ENCODE measurements at regions not wholly inside any gene's neighbourhood (a gene's known extent, or its start where the extent isn't known, plus 50 kb on each side); places are given as distances from the start of the nearest gene placed in this dataset.

- DNase-seq (ENCODE audit: low read depth): no peak
- TF ChIP-seq, protein P1, sequence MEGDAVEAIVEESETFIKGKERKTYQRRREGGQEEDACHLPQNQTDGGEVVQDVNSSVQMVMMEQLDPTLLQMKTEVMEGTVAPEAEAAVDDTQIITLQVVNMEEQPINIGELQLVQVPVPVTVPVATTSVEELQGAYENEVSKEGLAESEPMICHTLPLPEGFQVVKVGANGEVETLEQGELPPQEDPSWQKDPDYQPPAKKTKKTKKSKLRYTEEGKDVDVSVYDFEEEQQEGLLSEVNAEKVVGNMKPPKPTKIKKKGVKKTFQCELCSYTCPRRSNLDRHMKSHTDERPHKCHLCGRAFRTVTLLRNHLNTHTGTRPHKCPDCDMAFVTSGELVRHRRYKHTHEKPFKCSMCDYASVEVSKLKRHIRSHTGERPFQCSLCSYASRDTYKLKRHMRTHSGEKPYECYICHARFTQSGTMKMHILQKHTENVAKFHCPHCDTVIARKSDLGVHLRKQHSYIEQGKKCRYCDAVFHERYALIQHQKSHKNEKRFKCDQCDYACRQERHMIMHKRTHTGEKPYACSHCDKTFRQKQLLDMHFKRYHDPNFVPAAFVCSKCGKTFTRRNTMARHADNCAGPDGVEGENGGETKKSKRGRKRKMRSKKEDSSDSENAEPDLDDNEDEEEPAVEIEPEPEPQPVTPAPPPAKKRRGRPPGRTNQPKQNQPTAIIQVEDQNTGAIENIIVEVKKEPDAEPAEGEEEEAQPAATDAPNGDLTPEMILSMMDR (IDR thresholded peaks at IDR 0.05; ENCODE audit: control insufficient read depth, extremely low read depth, insufficient read depth): no peak
- no peak overlapping the region for H3K4me3 ChIP-seq (ENCODE audit: low read depth, low read length)
Measured at GRCh38 chr17:54270499-54270898, 447.8 kb downstream of the KIF2B start.

DNA sequence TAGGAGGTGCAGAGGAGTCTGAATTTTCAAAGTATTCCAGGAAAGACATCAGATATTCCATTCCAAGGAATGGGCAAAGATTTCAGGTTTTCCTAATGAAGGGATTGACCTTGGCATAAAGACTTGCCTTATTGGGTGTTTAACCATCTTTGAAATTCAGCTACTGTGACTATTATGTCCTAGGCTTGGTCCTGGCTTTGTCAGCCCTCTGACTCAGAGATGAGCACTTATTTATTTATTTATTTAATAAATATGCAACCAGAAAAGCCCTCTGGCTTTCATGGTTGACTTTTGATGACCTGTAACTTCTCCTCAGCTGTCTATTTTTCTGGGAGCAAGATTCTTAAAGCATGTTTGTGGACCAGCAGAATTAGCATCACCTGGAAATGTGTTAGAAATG, 455.1 kb downstream of the KIF2B start:
- TF ChIP-seq, protein P1 (IDR thresholded peaks at IDR 0.05; ENCODE audit: control insufficient read depth, extremely low read depth, insufficient read depth): no peak
- H3K4me3 ChIP-seq (ENCODE audit: low read depth, low read length): no peak overlapping the region
- DNase-seq (ENCODE audit: low read depth): no peak

GRCh38 chr17:54280741-54281140, 458.0 kb downstream of the KIF2B start:
- no peak for DNase-seq (ENCODE audit: low read depth)
- no peak overlapping the region for H3K4me3 ChIP-seq (ENCODE audit: low read depth, low read length)
- TF ChIP-seq, protein P1 (IDR thresholded peaks at IDR 0.05; ENCODE audit: control insufficient read depth, extremely low read depth, insufficient read depth): no peak

- no peak overlapping the region for H3K4me3 ChIP-seq (ENCODE audit: low read depth, low read length)
- DNase-seq (ENCODE audit: low read depth): no peak
- TF ChIP-seq, protein P1 (IDR thresholded peaks at IDR 0.05; ENCODE audit: control insufficient read depth, extremely low read depth, insufficient read depth): no peak
Measured at GRCh38 chr17:54282886-54283285, 460.2 kb downstream of the KIF2B start.

- DNase-seq (ENCODE audit: low read depth): no peak
- no peak overlapping the region for H3K4me3 ChIP-seq (ENCODE audit: low read depth, low read length)
- TF ChIP-seq, protein P1 (IDR thresholded peaks at IDR 0.05; ENCODE audit: control insufficient read depth, extremely low read depth, insufficient read depth): no peak
Measured at GRCh38 chr17:54307351-54307750, 484.6 kb downstream of the KIF2B start.

- DNase-seq (ENCODE audit: low read depth): no peak
- no peak overlapping the region for H3K4me3 ChIP-seq (ENCODE audit: low read depth, low read length)
- TF ChIP-seq, protein P1 (IDR thresholded peaks at IDR 0.05; ENCODE audit: control insufficient read depth, extremely low read depth, insufficient read depth): no peak
Measured at GRCh38 chr17:54324813-54325212, 502.1 kb downstream of the KIF2B start.

GRCh38 chr17:54339731-54340130, 517.0 kb downstream of the KIF2B start:
- TF ChIP-seq, protein P1 (IDR thresholded peaks at IDR 0.05; ENCODE audit: control insufficient read depth, extremely low read depth, insufficient read depth): no peak
- DNase-seq (ENCODE audit: low read depth): no peak
- no peak overlapping the region for H3K4me3 ChIP-seq (ENCODE audit: low read depth, low read length)
